ENCODE measurements at regions not wholly inside any gene's neighbourhood (a gene's known extent, or its start where the extent isn't known, plus 50 kb on each side); places are given as distances from the start of the nearest gene placed in this dataset.

- intact Hi-C loops (cut with micrococcal nuclease; ENCODE audit: unreplicated experiment) = no loop called here
- ChIA-PET CTCF (no interaction called here), POLR2A (no interaction called here)
- Histone ChIP-seq H3K27ac (ENCODE audit: low read length) (no peak overlapping the region), H3K4me3 (ENCODE audit: low read depth in 2 of 2, low read length in 2 of 2) (no peak overlapping the region), H3K4me1 (ENCODE audit: control insufficient read depth, insufficient read depth, low read length) (no peaks in the 10 kb centered on the region), H3K27me3 (ENCODE audit: control insufficient read depth, insufficient read depth, low read length) (no peaks in the 10 kb centered on the region), H3K9me3 (ENCODE audit: control insufficient read depth, insufficient read depth, low read depth, low read length) (no peaks in the 10 kb centered on the region), H3K36me3 (ENCODE audit: control insufficient read depth, insufficient read depth, low read length) (no peaks in the 10 kb centered on the region)
- no TSS peak for BruUV-seq (replicated peaks)
- ATAC-seq = no peak
- in situ Hi-C loops (cut with HindIII; ENCODE audit: low pct_unique_long_range_greater_than_20kb, low sequenced_read_pairs) = no loop called here
- TF ChIP-seq, protein P1, sequence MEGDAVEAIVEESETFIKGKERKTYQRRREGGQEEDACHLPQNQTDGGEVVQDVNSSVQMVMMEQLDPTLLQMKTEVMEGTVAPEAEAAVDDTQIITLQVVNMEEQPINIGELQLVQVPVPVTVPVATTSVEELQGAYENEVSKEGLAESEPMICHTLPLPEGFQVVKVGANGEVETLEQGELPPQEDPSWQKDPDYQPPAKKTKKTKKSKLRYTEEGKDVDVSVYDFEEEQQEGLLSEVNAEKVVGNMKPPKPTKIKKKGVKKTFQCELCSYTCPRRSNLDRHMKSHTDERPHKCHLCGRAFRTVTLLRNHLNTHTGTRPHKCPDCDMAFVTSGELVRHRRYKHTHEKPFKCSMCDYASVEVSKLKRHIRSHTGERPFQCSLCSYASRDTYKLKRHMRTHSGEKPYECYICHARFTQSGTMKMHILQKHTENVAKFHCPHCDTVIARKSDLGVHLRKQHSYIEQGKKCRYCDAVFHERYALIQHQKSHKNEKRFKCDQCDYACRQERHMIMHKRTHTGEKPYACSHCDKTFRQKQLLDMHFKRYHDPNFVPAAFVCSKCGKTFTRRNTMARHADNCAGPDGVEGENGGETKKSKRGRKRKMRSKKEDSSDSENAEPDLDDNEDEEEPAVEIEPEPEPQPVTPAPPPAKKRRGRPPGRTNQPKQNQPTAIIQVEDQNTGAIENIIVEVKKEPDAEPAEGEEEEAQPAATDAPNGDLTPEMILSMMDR (IDR thresholded peaks at IDR 0.05) = no peak
- TF ChIP-seq, protein P2, sequence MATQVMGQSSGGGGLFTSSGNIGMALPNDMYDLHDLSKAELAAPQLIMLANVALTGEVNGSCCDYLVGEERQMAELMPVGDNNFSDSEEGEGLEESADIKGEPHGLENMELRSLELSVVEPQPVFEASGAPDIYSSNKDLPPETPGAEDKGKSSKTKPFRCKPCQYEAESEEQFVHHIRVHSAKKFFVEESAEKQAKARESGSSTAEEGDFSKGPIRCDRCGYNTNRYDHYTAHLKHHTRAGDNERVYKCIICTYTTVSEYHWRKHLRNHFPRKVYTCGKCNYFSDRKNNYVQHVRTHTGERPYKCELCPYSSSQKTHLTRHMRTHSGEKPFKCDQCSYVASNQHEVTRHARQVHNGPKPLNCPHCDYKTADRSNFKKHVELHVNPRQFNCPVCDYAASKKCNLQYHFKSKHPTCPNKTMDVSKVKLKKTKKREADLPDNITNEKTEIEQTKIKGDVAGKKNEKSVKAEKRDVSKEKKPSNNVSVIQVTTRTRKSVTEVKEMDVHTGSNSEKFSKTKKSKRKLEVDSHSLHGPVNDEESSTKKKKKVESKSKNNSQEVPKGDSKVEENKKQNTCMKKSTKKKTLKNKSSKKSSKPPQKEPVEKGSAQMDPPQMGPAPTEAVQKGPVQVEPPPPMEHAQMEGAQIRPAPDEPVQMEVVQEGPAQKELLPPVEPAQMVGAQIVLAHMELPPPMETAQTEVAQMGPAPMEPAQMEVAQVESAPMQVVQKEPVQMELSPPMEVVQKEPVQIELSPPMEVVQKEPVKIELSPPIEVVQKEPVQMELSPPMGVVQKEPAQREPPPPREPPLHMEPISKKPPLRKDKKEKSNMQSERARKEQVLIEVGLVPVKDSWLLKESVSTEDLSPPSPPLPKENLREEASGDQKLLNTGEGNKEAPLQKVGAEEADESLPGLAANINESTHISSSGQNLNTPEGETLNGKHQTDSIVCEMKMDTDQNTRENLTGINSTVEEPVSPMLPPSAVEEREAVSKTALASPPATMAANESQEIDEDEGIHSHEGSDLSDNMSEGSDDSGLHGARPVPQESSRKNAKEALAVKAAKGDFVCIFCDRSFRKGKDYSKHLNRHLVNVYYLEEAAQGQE (IDR thresholded peaks at IDR 0.05; ENCODE audit: insufficient read depth in 1 of 2, low read depth in 2 of 2, low read length in 1 of 2) = no peak
- TF ChIP-seq TCF7L2 (IDR thresholded peaks at IDR 0.05; ENCODE audit: low read depth, low read length) (no peak), SIN3A (IDR thresholded peaks at IDR 0.05; ENCODE audit: borderline replicate concordance, insufficient read depth, low read depth, low read length) (no peak), POLR2AphosphoS5 (IDR thresholded peaks at IDR 0.05; ENCODE audit: low read depth, low read length) (no peak)
- DNase-seq (ENCODE audit: low read depth, low spot score) = no peak
Measured at GRCh38 chr18:45328811-45329210, 286.5 kb upstream of the SLC14A2 start.

DNA sequence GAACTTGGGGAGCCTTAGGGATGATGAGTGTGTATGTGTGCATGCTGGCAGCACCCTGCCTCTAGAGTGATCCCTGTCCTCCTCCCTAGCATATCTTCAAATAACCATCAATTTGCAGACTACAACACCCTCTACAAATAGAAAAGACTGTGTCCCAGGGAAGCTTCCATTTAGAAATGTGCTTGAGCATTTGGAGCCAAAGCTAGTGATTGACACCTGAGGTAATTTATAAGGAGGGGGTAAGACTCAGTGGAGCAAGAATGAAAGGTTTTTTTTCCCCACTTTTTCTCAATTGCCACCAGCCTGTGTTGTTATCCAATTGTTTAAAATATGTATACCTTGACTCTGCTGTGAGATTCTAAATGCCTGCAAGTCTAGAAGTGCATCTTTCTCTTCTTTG is 286.0 kb upstream of the SLC14A2 start:
- intact Hi-C loops (cut with micrococcal nuclease; ENCODE audit: unreplicated experiment) = no loop called here
- no TSS peak for BruUV-seq (replicated peaks)
- ChIA-PET CTCF (no interaction called here), POLR2A (no interaction called here)
- DNase-seq (ENCODE audit: low read depth, low spot score) (no peak), ATAC-seq (no peak)
- no peak for TF ChIP-seq POLR2AphosphoS5 (IDR thresholded peaks at IDR 0.05; ENCODE audit: low read depth, low read length)
- TF ChIP-seq, protein P2 (IDR thresholded peaks at IDR 0.05; ENCODE audit: insufficient read depth in 1 of 2, low read depth in 2 of 2, low read length in 1 of 2) = no peak
- TF ChIP-seq TCF7L2 (IDR thresholded peaks at IDR 0.05; ENCODE audit: low read depth, low read length) = no peak
- TF ChIP-seq SIN3A (IDR thresholded peaks at IDR 0.05; ENCODE audit: borderline replicate concordance, insufficient read depth, low read depth, low read length) = no peak
- TF ChIP-seq, protein P1 (IDR thresholded peaks at IDR 0.05) = no peak
- Histone ChIP-seq H3K9me3 (ENCODE audit: control insufficient read depth, insufficient read depth, low read depth, low read length) (no peaks in the 10 kb centered on the region), H3K36me3 (ENCODE audit: control insufficient read depth, insufficient read depth, low read length) (no peaks in the 10 kb centered on the region), H3K4me1 (ENCODE audit: control insufficient read depth, insufficient read depth, low read length) (no peaks in the 10 kb centered on the region), H3K27me3 (ENCODE audit: control insufficient read depth, insufficient read depth, low read length) (no peaks in the 10 kb centered on the region), H3K4me3 (ENCODE audit: low read depth in 2 of 2, low read length in 2 of 2) (no peak overlapping the region), H3K27ac (ENCODE audit: low read length) (no peak overlapping the region)
- in situ Hi-C loops (cut with HindIII; ENCODE audit: low pct_unique_long_range_greater_than_20kb, low sequenced_read_pairs) = no loop called here

Data from Panc1 (cell line).